ENCODE measurements at regions not wholly inside any gene's neighbourhood (a gene's known extent, or its start where the extent isn't known, plus 50 kb on each side); places are given as distances from the start of the nearest gene placed in this dataset.

DNA sequence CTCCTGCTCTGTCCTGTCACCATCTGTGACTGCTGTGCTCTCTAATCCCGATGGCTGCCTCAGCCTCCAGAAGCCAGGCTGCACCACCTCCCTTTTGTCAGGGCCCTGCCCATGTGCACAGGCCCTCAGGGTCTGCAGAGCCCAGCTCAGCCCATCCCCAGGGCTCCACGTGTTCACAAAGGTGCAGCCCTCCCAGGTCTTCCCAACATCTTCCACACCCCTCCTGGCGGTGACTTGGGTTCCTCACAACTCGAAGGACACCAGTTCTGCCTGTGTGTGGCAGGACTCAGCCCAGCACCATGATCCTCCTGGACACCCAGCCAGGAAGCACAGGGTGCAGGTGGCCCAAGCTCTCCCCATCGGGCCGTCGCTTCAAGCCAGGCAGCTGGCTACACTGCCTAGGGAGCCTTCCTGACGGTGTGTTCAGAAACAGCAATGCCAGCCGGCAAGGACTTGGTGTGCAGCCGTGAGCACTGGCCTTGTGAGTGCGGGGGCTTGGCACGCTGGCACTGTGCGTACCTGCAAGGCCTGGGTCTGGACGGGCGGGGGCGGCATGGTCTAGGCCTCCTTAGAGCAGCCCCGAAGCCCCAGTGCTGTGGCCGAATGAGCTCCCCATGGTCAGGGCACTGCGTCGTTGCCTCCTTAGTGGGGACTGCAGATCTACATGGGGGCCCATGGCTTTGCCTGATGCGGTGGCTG lies 96.1 kb downstream of the MRPL36 start:
- no peak for DNase-seq (ENCODE audit: extremely low read depth, insufficient read length)
- H3K4me3 ChIP-seq (replicated peaks; ENCODE audit: low read depth, low read length) = no peak overlapping the region
- TF ChIP-seq, protein P1, sequence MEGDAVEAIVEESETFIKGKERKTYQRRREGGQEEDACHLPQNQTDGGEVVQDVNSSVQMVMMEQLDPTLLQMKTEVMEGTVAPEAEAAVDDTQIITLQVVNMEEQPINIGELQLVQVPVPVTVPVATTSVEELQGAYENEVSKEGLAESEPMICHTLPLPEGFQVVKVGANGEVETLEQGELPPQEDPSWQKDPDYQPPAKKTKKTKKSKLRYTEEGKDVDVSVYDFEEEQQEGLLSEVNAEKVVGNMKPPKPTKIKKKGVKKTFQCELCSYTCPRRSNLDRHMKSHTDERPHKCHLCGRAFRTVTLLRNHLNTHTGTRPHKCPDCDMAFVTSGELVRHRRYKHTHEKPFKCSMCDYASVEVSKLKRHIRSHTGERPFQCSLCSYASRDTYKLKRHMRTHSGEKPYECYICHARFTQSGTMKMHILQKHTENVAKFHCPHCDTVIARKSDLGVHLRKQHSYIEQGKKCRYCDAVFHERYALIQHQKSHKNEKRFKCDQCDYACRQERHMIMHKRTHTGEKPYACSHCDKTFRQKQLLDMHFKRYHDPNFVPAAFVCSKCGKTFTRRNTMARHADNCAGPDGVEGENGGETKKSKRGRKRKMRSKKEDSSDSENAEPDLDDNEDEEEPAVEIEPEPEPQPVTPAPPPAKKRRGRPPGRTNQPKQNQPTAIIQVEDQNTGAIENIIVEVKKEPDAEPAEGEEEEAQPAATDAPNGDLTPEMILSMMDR (IDR thresholded peaks at IDR 0.05; ENCODE audit: insufficient read depth, low read length, poor library complexity, severe bottlenecking) = no peak
- H3K36me3 ChIP-seq (ENCODE audit: control insufficient read depth, insufficient read depth, low read length) = no peaks in the 10 kb centered on the region
- H3K27me3 ChIP-seq (replicated peaks; ENCODE audit: control insufficient read depth, insufficient read depth, low read length) = no peaks in the 10 kb centered on the region; the same call in 1 of the 2 replicates

DNA sequence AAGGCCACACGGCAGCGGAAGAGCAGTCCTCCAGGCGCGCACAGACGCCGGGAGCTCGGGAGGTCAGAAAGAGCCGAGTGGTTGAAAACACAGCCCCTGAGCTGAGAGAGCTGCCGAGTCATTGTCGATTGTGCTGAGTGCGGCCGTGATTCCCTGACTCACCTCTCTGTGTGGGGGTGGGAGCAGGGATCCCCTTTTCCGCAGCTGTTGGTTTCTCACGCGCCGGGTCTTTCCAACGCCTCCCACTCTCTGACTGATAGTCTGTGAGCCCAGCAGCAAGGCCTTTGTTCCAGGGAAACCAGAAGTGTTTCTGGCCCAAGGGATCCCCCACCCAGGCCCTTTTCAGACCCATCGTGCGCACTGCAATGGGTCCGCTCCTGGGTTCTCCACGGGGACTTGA lies 97.3 kb downstream of the MRPL36 start:
- TF ChIP-seq, protein P1 (IDR thresholded peaks at IDR 0.05; ENCODE audit: insufficient read depth, low read length, poor library complexity, severe bottlenecking) = no peak
- no peak for DNase-seq (ENCODE audit: extremely low read depth, insufficient read length)
- H3K36me3 ChIP-seq (ENCODE audit: control insufficient read depth, insufficient read depth, low read length) = no peaks in the 10 kb centered on the region
- H3K27me3 ChIP-seq (replicated peaks; ENCODE audit: control insufficient read depth, insufficient read depth, low read length) = no peaks in the 10 kb centered on the region; the same call in 1 of the 2 replicates
- H3K4me3 ChIP-seq (replicated peaks; ENCODE audit: low read depth, low read length) = no peak overlapping the region

DNA sequence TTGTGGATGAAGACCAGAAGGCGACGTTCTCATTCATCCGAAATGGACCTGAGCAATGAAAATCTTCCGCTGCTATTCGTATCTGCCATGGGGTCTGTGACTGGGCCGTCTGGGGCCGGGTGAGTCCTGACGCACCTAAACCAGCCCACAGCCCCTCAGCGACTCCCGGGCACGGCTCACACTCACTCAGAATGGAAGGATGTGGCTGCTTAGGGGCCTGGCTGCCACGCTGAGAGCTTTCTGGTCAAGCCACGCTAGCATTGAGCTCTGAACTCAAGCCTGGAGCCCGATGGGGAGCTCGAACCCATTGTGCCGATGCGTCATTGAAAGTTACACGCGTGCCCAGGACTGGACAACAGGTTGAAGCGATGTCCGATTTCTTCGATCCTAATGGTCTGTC lies 97.8 kb downstream of the MRPL36 start:
- Histone ChIP-seq H3K36me3 (ENCODE audit: control insufficient read depth, insufficient read depth, low read length) (no peaks in the 10 kb centered on the region), H3K4me3 (replicated peaks; ENCODE audit: low read depth, low read length) (no peak overlapping the region), H3K27me3 (replicated peaks; ENCODE audit: control insufficient read depth, insufficient read depth, low read length) (no peaks in the 10 kb centered on the region; the same call in 1 of the 2 replicates)
- TF ChIP-seq, protein P1 (IDR thresholded peaks at IDR 0.05; ENCODE audit: insufficient read depth, low read length, poor library complexity, severe bottlenecking) = no peak
- DNase-seq (ENCODE audit: extremely low read depth, insufficient read length) = no peak

DNA sequence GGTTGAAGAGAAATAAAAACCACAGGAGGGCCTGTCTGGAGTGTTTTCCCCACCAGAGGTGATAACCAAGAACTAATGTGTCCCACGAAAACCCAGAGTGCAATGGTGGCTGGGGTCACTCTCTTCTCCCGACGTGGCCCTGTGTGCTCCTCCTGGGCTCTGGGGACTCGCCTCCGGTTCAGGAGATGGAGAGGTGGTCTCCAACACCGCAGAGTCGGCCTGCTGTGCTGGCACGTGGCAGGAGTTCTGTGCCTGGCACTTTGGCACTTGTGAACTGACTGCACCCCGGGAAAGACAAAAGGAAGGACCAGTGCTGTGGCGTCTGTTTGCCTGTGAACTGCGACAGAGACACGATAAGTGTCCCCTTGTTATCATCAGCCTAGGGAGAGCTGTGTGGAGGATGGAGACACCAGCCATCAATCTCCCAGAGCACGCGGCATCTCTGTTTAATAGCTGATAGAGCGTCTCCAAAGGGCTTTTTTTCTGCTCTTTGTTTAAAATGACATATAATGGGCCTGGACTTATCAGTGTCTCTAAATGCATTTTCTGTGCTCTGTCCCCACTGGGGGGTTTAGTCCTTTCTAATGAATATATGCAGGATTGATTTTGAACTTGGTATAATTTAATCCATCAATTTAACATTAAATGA lies 98.3 kb downstream of the MRPL36 start:
- TF ChIP-seq, protein P1 (IDR thresholded peaks at IDR 0.05; ENCODE audit: insufficient read depth, low read length, poor library complexity, severe bottlenecking) = no peak
- DNase-seq (ENCODE audit: extremely low read depth, insufficient read length) = no peak

DNA sequence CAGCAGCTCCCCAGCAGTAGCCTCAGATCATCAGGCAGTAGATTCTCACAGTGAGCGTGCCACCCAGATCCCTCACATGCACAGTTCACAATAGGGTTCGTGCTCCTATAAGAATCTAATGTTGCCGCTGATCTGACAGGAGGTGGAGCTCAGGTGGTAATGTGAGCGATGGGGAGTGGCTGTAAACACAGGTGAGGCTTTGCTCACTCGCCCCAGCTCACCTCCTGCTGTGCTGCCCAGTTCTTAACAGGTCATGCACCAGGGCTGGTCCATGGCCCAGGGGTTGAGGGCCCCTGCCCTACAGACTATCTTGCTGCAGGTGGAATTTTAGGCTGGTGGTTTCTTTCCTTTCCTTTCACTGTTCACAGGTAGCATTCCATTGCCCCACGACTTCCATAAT lies 100.2 kb downstream of the MRPL36 start:
- Histone ChIP-seq H3K36me3 (ENCODE audit: control insufficient read depth, insufficient read depth, low read length) (no peaks in the 10 kb centered on the region), H3K27me3 (replicated peaks; ENCODE audit: control insufficient read depth, insufficient read depth, low read length) (no peaks in the 10 kb centered on the region; the same call in 1 of the 2 replicates), H3K4me3 (replicated peaks; ENCODE audit: low read depth, low read length) (no peak overlapping the region)
- DNase-seq (ENCODE audit: extremely low read depth, insufficient read length) = no peak
- TF ChIP-seq, protein P1 (IDR thresholded peaks at IDR 0.05; ENCODE audit: insufficient read depth, low read length, poor library complexity, severe bottlenecking) = no peak

More for the DNA sequence above, 98.3 kb downstream of the MRPL36 start:
- Histone ChIP-seq H3K36me3 (ENCODE audit: control insufficient read depth, insufficient read depth, low read length) (no peaks in the 10 kb centered on the region), H3K27me3 (replicated peaks; ENCODE audit: control insufficient read depth, insufficient read depth, low read length) (no peaks in the 10 kb centered on the region; the same call in 1 of the 2 replicates), H3K4me3 (replicated peaks; ENCODE audit: low read depth, low read length) (no peak overlapping the region)
